ENCODE measurements at regions not wholly inside any gene's neighbourhood (a gene's known extent, or its start where the extent isn't known, plus 50 kb on each side); places are given as distances from the start of the nearest gene placed in this dataset.

DNA sequence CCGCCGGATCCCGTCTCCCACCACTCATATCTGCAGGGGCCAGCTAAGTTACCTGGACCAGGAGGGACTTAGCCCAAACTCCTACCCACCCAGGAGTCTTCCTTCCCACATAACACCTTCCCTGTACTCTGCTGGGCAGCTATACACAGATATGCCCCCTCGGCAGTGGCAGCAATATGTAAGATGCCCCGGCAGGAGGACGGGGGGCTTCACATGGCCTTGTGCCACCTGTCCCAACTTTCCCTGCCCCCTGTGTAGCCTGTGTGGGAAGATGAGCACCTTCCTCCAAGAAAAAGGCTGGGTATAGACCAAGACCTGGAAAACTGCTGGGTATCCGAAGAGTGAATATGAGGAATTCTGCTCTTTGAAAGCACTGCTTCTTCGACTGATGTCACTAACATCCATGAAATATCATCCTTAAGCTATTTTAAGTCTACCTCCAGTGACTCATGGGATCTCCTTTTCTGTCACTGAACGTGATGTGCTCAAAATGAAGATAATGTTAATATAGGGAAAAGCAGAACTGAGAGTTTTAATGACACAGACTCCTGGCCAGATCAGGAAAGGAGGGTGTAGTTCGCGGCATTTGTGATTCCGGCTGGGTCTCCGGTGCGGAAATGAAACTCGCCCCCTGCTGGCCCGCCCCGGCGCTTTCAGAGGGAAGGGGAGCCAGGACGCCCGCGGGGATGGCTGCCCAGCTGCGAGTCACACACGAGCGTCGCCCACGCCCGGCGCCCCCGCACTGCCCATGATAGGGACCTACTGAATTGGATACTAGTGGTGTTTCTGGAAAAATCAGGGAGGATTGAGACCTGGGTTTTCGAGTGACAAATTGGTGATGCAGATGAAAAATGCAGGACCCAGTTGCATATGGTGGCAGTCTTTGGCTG, 256.9 kb upstream of the NFE2L3 start:
- peak overlapping the region; percentile 56 for H3K4me3 ChIP-seq
- TF ChIP-seq, protein P1, sequence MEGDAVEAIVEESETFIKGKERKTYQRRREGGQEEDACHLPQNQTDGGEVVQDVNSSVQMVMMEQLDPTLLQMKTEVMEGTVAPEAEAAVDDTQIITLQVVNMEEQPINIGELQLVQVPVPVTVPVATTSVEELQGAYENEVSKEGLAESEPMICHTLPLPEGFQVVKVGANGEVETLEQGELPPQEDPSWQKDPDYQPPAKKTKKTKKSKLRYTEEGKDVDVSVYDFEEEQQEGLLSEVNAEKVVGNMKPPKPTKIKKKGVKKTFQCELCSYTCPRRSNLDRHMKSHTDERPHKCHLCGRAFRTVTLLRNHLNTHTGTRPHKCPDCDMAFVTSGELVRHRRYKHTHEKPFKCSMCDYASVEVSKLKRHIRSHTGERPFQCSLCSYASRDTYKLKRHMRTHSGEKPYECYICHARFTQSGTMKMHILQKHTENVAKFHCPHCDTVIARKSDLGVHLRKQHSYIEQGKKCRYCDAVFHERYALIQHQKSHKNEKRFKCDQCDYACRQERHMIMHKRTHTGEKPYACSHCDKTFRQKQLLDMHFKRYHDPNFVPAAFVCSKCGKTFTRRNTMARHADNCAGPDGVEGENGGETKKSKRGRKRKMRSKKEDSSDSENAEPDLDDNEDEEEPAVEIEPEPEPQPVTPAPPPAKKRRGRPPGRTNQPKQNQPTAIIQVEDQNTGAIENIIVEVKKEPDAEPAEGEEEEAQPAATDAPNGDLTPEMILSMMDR (IDR thresholded peaks at IDR 0.05) = peak; percentile 40
- no peak overlapping the region for H3K27ac ChIP-seq
- no peak for DNase-seq (ENCODE audit: low spot score)

DNA sequence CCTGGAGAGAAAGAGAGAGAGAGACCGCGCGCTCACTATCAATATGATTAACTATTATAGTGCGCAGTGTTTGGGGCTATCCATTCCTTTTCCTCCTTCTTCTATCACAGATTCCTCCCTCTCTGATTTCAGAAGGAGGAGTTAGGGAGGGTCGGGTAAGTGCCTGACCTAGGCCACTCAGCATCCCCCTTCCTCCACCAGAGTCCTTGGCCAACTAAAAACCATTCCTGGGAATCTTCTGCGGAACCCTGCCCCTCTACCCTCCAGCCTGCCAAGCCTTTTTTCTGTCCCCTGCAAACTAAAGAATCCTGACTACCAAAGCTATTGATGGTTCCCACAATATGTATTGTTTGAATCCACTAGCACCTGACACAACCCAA, 256.2 kb upstream of the NFE2L3 start:
- no peak overlapping the region for H3K27ac ChIP-seq
- peak overlapping the region; percentile 56 for H3K4me3 ChIP-seq
- no peak for DNase-seq (ENCODE audit: low spot score)
- TF ChIP-seq, protein P1 (IDR thresholded peaks at IDR 0.05) = no peak

DNA sequence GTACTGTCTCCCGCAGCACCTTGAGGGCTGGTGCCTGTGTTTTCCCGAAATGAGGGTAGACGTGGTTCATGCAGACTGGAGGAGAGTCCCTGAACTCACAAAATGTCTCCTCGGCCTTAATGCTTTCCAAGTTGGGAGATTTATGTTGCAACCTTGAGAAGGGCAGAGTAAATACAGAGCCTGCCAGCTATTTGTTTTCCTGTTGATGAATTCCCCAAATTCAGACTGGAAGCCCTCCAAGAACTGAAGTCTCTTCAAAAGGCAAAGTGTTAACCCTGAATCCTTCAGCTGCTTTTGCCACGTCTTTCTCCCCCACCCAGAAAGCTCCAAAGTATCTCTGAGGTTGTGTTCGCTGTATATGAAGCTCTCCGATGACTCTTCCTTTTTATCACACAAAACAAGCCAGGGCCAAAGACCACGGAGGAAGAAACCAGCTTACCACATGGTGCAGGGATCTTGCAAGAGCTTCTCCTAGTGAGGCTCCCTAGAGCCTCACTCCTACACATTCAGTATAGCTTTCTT, 254.7 kb upstream of the NFE2L3 start:
- H3K27ac ChIP-seq = no peak overlapping the region
- TF ChIP-seq, protein P1 (IDR thresholded peaks at IDR 0.05) = no peak

DNA sequence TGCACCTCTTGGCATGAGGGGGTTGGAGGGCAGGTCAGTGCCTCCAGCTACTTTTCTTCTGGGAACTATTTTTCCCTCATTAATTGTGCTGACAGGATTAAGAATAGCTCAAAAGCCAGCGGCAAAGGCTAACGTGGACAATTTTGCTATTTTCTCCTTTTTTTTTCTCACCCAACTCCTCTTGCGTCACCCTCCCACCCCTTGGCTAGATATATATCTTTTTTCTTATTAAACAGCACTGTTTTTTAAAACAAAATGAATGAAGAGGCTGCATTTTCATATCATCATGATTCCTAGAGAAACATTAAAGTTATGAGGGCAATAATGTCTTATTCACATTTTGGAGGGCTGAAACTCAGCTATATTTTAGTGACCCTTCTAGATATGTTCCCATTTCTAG, 251.8 kb upstream of the NFE2L3 start:
- Histone ChIP-seq H3K4me3 (no peak overlapping the region), H3K27ac (no peak overlapping the region)
- no peak for DNase-seq (ENCODE audit: low spot score)
- TF ChIP-seq, protein P1 (IDR thresholded peaks at IDR 0.05) = no peak

More for the DNA sequence above, 254.7 kb upstream of the NFE2L3 start:
- DNase-seq (ENCODE audit: low spot score) = no peak
- H3K4me3 ChIP-seq = no peak overlapping the region

DNA sequence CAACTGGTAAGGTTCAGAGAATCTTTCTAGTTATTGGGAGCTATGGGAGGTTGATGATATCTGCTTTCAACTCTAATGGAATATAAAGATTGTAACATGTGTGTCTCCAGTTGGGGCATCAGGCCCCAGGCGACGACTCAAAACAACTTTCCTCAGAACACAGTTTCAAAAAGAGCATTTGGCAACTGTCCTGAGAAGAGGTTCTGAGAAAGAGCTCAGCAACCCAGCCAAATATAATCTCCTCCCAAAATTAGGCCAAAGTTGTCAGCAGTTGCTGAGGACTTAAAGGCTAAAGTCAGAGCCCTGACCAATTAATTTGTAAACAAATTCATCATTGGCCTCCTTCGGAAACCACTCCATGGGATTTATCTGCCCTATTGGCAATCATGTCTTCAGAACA, 251.1 kb upstream of the NFE2L3 start:
- H3K27ac ChIP-seq = no peak overlapping the region
- no peak for DNase-seq (ENCODE audit: low spot score)
- H3K4me3 ChIP-seq = no peak overlapping the region
- TF ChIP-seq, protein P1 (IDR thresholded peaks at IDR 0.05) = no peak

DNA sequence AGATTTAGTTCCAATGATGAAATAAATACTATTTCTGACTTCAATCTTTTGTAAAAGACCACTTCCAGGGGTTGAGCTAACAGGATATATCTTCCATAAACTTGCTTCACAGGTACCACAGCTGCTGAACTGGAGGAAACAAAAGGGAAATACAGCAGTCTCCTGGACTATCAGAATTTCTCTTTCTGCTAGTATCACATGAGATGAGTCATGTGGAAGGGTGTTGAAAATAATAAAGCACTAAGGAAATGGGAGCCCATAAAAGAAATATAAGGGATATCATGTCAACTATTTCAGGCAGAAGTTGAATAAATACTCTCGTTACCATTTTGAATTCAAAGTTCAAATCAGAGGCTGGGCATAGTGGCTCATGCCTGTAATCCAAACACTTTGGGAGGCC, 250.3 kb upstream of the NFE2L3 start:
- no peak overlapping the region for H3K4me3 ChIP-seq
- TF ChIP-seq, protein P1 (IDR thresholded peaks at IDR 0.05) = no peak
- H3K27ac ChIP-seq = no peak overlapping the region
- no peak for DNase-seq (ENCODE audit: low spot score)

DNA sequence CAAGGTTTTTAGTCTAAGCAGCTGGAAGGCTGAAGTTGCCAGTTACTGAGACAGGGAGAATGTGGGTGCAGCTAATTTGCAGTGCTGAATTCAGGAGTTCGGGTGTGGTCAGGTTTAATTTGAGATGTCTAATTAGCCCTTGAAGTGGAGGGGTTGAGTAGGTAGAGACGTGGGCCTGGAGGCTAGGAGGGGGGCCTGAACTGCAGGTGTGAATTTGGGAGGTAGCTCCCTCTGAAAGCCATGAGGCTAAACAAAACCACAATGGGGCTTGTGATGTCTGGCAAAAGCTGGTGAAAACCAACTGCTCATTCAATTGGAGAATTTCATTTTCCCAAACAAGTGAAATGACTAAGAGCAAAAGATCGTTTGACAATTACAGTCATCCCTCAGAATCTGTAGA, 246.0 kb upstream of the NFE2L3 start:
- DNase-seq (ENCODE audit: low spot score) = no peak
- TF ChIP-seq, protein P1 (IDR thresholded peaks at IDR 0.05) = no peak
- Histone ChIP-seq H3K27ac (no peak overlapping the region), H3K4me3 (no peak overlapping the region)
